ENCODE measurements at regions not wholly inside any gene's neighbourhood (a gene's known extent, or its start where the extent isn't known, plus 50 kb on each side); places are given as distances from the start of the nearest gene placed in this dataset.

GRCh38 chrX:64097891-64098290 is 107.6 kb downstream of the AMER1 start:
- Histone ChIP-seq H3K9me3 (ENCODE audit: control insufficient read depth, insufficient read depth, low read depth, low read length) (no peaks in the 10 kb centered on the region; the same call in none of the 2 replicates), H3K4me1 (ENCODE audit: control insufficient read depth, insufficient read depth, low read length) (no peaks in the 10 kb centered on the region), H3K27ac (ENCODE audit: extremely low read depth, low read depth, low read length) (no peak overlapping the region), H3K36me3 (ENCODE audit: control insufficient read depth in 2 of 2, insufficient read depth in 1 of 2, low read length in 2 of 2) (no peaks in the 10 kb centered on the region), H3K4me3 (ENCODE audit: low read depth, low read length) (no peak overlapping the region)
- ChIA-PET CTCF (interaction anchor here (0.6 kb wide), 1 partner anchor 99 kb away, joined by 4 read pairs; no protein-coding TSS in a partner anchor), POLR2A (no interaction called here)
- TF ChIP-seq ZNF132 (tag by site-specific recombination; IDR thresholded peaks at IDR 0.05; ENCODE audit: borderline replicate concordance) (no peak), ZNF600 (tag by site-specific recombination; IDR thresholded peaks at IDR 0.05) (no peak), ZNF548 (tag by site-specific recombination; IDR thresholded peaks at IDR 0.05) (no peak), ZNF555 (tag by site-specific recombination; conservative IDR thresholded peaks at IDR 0.05) (no peak), REST (tag by site-specific recombination; IDR thresholded peaks at IDR 0.05) (no peak), ZNF211 (tag by site-specific recombination; IDR thresholded peaks at IDR 0.05; ENCODE audit: low read depth) (no peak), ZNF26 (tag by site-specific recombination; IDR thresholded peaks at IDR 0.05) (no peak), ZBTB48 (tag by site-specific recombination; IDR thresholded peaks at IDR 0.05) (no peak), ZNF280C (tag by site-specific recombination; IDR thresholded peaks at IDR 0.05) (no peak), ZNF488 (tag by site-specific recombination; IDR thresholded peaks at IDR 0.05) (no peak), ZNF670 (tag by site-specific recombination; IDR thresholded peaks at IDR 0.05; ENCODE audit: low read depth) (no peak), ZNF169 (tag by site-specific recombination; IDR thresholded peaks at IDR 0.05) (no peak), AEBP2 (tag by site-specific recombination; IDR thresholded peaks at IDR 0.05; ENCODE audit: borderline replicate concordance) (no peak)

- H3K9me3 ChIP-seq (ENCODE audit: control insufficient read depth, insufficient read depth, low read depth, low read length): no peaks in the 10 kb centered on the region; the same call in 1 of the 2 replicates
- H3K4me3 ChIP-seq (ENCODE audit: low read depth, low read length): no peak overlapping the region
- H3K4me1 ChIP-seq (ENCODE audit: control insufficient read depth, insufficient read depth, low read length): no peaks in the 10 kb centered on the region
- CTCF ChIA-PET: interaction anchor here (0.6 to 1.1 kb wide), 5 partner anchors 25 to 1189 kb away, joined by 3 to 7 read pairs (median 3); no protein-coding TSS in a partner anchor
- H3K36me3 ChIP-seq (ENCODE audit: control insufficient read depth in 2 of 2, insufficient read depth in 1 of 2, low read length in 2 of 2): no peaks in the 10 kb centered on the region
- no peak overlapping the region for H3K27ac ChIP-seq (ENCODE audit: extremely low read depth, low read depth, low read length)
- POLR2A ChIA-PET: no interaction called here
- TF ChIP-seq ZNF654 (tag by site-specific recombination; IDR thresholded peaks at IDR 0.05; ENCODE audit: low read depth) (peak; percentile 44), ZNF133 (tag by site-specific recombination; IDR thresholded peaks at IDR 0.05) (no peak)
Measured at GRCh38 chrX:64093761-64094160, 111.7 kb downstream of the AMER1 start.

All from HEK293 (cell line).